ENCODE measurements at regions not wholly inside any gene's neighbourhood (a gene's known extent, or its start where the extent isn't known, plus 50 kb on each side); places are given as distances from the start of the nearest gene placed in this dataset.
"Not testable (repeated sequence)": the region's sequence is repeated elsewhere in the genome, so short reads cannot be mapped to it uniquely, and the experiment has no call there.

- DNase-seq = no peak
Measured at GRCh38 chr13:20311022-20311421, 78.9 kb upstream of the GJB6 start.

GRCh38 chr13:20306039-20306438, 73.9 kb upstream of the GJB6 start:
- DNase-seq = no peak

- DNase-seq = no peak
Measured at GRCh38 chr13:20305587-20305986, 73.5 kb upstream of the GJB6 start.

GRCh38 chr13:20304061-20304460, 71.9 kb upstream of the GJB6 start:
- not testable (repeated sequence) for DNase-seq

- no peak for DNase-seq
Measured at GRCh38 chr13:20303636-20304035, 71.5 kb upstream of the GJB6 start.

GRCh38 chr13:20301403-20302071, 69.4 kb upstream of the GJB6 start:
- DNase-seq = no peak

- no peak for DNase-seq
Measured at GRCh38 chr13:20301015-20301402, 68.9 kb upstream of the GJB6 start.

- no peak for DNase-seq
Measured at GRCh38 chr13:20297181-20297580, 65.1 kb upstream of the GJB6 start.

- no peak for DNase-seq
Measured at GRCh38 chr13:20295956-20296355, 63.8 kb upstream of the GJB6 start.

GRCh38 chr13:20294497-20294896, 62.4 kb upstream of the GJB6 start:
- DNase-seq = no peak

- not testable (repeated sequence) for DNase-seq
Measured at GRCh38 chr13:20292301-20292700, 60.2 kb upstream of the GJB6 start.

GRCh38 chr13:20291675-20292074, 59.6 kb upstream of the GJB6 start:
- DNase-seq = peak; percentile 38

GRCh38 chr13:20291037-20291436, 58.9 kb upstream of the GJB6 start:
- DNase-seq = no peak

- DNase-seq = no peak
Measured at GRCh38 chr13:20288561-20288960, 56.4 kb upstream of the GJB6 start.

- DNase-seq = no peak
Measured at GRCh38 chr13:20287976-20288375, 55.9 kb upstream of the GJB6 start.

- DNase-seq = no peak
Measured at GRCh38 chr13:20285530-20285929, 53.4 kb upstream of the GJB6 start.
